ENCODE measurements at regions not wholly inside any gene's neighbourhood (a gene's known extent, or its start where the extent isn't known, plus 50 kb on each side); places are given as distances from the start of the nearest gene placed in this dataset.

GRCh38 chr2:221318376-221319130 is 253.6 kb downstream of the EPHA4 start:
- no peak for DNase-seq (ENCODE audit: unreplicated experiment)
- no peaks in the 10 kb centered on the region for H3K36me3 Mint-ChIP-seq (ENCODE audit: insufficient read depth, unreplicated experiment)
- no TSS peak for BruUV-seq (replicated peaks)
- H3K4me1 Mint-ChIP-seq (ENCODE audit: insufficient read depth, unreplicated experiment): no peaks in the 10 kb centered on the region
- no peaks in the 10 kb centered on the region for H3K27me3 Mint-ChIP-seq (ENCODE audit: insufficient read depth, unreplicated experiment)
- H3K27ac Mint-ChIP-seq (ENCODE audit: low read depth, unreplicated experiment): no peak overlapping the region
- intact Hi-C loops (cut with micrococcal nuclease): no loop called here
- no peak for TF ChIP-seq CTCF (IDR thresholded peaks at IDR 0.05; ENCODE audit: unreplicated experiment)
- POLR2A ChIA-PET: no interaction called here
- no peak overlapping the region for H3K4me3 Mint-ChIP-seq (ENCODE audit: unreplicated experiment)
- CTCF ChIA-PET: no interaction called here
- H3K9me3 Mint-ChIP-seq (ENCODE audit: unreplicated experiment): no peaks in the 10 kb centered on the region

GRCh38 chr2:221322741-221323140 is 249.4 kb downstream of the EPHA4 start:
- H3K36me3 Mint-ChIP-seq (ENCODE audit: insufficient read depth, unreplicated experiment): no peaks in the 10 kb centered on the region
- no peaks in the 10 kb centered on the region for H3K27me3 Mint-ChIP-seq (ENCODE audit: insufficient read depth, unreplicated experiment)
- ChIA-PET CTCF (interaction anchor here (0.7 kb wide), 1 partner anchor 248 kb away, joined by 4 read pairs; no protein-coding TSS in a partner anchor), POLR2A (no interaction called here)
- BruUV-seq (replicated peaks): no TSS peak
- H3K9me3 Mint-ChIP-seq (ENCODE audit: unreplicated experiment): no peaks in the 10 kb centered on the region
- intact Hi-C loops (cut with micrococcal nuclease): no loop called here
- no peak for TF ChIP-seq CTCF (IDR thresholded peaks at IDR 0.05; ENCODE audit: unreplicated experiment)
- no peak for DNase-seq (ENCODE audit: unreplicated experiment)
- H3K27ac Mint-ChIP-seq (ENCODE audit: low read depth, unreplicated experiment): no peak overlapping the region
- no peak overlapping the region for H3K4me3 Mint-ChIP-seq (ENCODE audit: unreplicated experiment)
- H3K4me1 Mint-ChIP-seq (ENCODE audit: insufficient read depth, unreplicated experiment): no peaks in the 10 kb centered on the region

GRCh38 chr2:221323513-221323912 is 248.6 kb downstream of the EPHA4 start:
- intact Hi-C loops (cut with micrococcal nuclease): no loop called here
- no TSS peak for BruUV-seq (replicated peaks)
- Mint-ChIP-seq H3K4me3 (ENCODE audit: unreplicated experiment) (no peak overlapping the region), H3K9me3 (ENCODE audit: unreplicated experiment) (no peaks in the 10 kb centered on the region), H3K27me3 (ENCODE audit: insufficient read depth, unreplicated experiment) (no peaks in the 10 kb centered on the region), H3K27ac (ENCODE audit: low read depth, unreplicated experiment) (no peak overlapping the region), H3K36me3 (ENCODE audit: insufficient read depth, unreplicated experiment) (no peaks in the 10 kb centered on the region), H3K4me1 (ENCODE audit: insufficient read depth, unreplicated experiment) (no peaks in the 10 kb centered on the region)
- no peak for TF ChIP-seq CTCF (IDR thresholded peaks at IDR 0.05; ENCODE audit: unreplicated experiment)
- no peak for DNase-seq (ENCODE audit: unreplicated experiment)
- CTCF ChIA-PET: interaction anchor here (0.7 to 0.8 kb wide), 2 partner anchors 250 to 638 kb away, joined by 3 read pairs; no protein-coding TSS in a partner anchor
- POLR2A ChIA-PET: interaction anchor here (0.6 kb wide), 1 partner anchor 458 kb away, joined by 7 read pairs; no protein-coding TSS in a partner anchor

- BruUV-seq (replicated peaks): no TSS peak
- POLR2A ChIA-PET: interaction anchor here (0.6 kb wide), 1 partner anchor 46 kb away, joined by 3 read pairs; no protein-coding TSS in a partner anchor
Measured at GRCh38 chr2:221330436-221330835, 241.7 kb downstream of the EPHA4 start.

More at GRCh38 chr2:221330436-221330835, 241.7 kb downstream of the EPHA4 start:
- Mint-ChIP-seq H3K9me3 (ENCODE audit: unreplicated experiment) (no peaks in the 10 kb centered on the region), H3K36me3 (ENCODE audit: insufficient read depth, unreplicated experiment) (no peaks in the 10 kb centered on the region), H3K27ac (ENCODE audit: low read depth, unreplicated experiment) (no peak overlapping the region), H3K27me3 (ENCODE audit: insufficient read depth, unreplicated experiment) (no peaks in the 10 kb centered on the region), H3K4me3 (ENCODE audit: unreplicated experiment) (no peak overlapping the region), H3K4me1 (ENCODE audit: insufficient read depth, unreplicated experiment) (no peaks in the 10 kb centered on the region)
- CTCF ChIA-PET: no interaction called here
- DNase-seq (ENCODE audit: unreplicated experiment): no peak
- no peak for TF ChIP-seq CTCF (IDR thresholded peaks at IDR 0.05; ENCODE audit: unreplicated experiment)
- intact Hi-C loops (cut with micrococcal nuclease): no loop called here
